LNCAP (cell line): ENCODE measurements at regions not wholly inside any gene's neighbourhood (a gene's known extent, or its start where the extent isn't known, plus 50 kb on each side); places are given as distances from the start of the nearest gene placed in this dataset.

Experiments
- TF ChIP-seq, protein P1 (sequence below): fragments of 450-650 bp; IDR thresholded peaks from 2 replicates; pipeline ENCODE4 v1.5.1; 2017; ENCODE audit warnings: mild to moderate bottlenecking

GRCh38 chr10:129114588-129114987 lies 352.5 kb upstream of the MGMT start:
- TF ChIP-seq, protein P1, sequence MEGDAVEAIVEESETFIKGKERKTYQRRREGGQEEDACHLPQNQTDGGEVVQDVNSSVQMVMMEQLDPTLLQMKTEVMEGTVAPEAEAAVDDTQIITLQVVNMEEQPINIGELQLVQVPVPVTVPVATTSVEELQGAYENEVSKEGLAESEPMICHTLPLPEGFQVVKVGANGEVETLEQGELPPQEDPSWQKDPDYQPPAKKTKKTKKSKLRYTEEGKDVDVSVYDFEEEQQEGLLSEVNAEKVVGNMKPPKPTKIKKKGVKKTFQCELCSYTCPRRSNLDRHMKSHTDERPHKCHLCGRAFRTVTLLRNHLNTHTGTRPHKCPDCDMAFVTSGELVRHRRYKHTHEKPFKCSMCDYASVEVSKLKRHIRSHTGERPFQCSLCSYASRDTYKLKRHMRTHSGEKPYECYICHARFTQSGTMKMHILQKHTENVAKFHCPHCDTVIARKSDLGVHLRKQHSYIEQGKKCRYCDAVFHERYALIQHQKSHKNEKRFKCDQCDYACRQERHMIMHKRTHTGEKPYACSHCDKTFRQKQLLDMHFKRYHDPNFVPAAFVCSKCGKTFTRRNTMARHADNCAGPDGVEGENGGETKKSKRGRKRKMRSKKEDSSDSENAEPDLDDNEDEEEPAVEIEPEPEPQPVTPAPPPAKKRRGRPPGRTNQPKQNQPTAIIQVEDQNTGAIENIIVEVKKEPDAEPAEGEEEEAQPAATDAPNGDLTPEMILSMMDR = no peak

GRCh38 chr10:129116371-129116770 lies 350.7 kb upstream of the MGMT start:
- TF ChIP-seq, protein P1 = no peak

DNA sequence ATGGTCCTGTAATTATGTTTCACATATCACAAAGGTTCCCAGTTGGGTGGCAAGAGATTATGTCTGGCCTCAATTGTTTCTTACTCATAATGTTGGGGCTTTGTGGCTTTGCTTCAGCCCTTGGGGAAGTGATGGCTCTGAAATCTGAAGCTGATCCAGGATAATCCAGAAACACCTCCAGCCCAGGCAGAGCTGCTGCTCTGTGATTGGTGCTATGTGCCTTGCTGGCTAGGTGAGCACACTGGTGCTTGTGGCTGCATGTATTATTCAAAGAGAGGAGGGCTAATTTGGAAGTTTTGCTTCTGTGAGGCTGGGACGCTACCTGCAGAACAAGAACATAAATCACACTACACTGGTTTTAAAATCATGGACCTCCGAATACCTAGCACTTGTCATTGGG lies 346.6 kb upstream of the MGMT start:
- TF ChIP-seq, protein P1 = no peak

DNA sequence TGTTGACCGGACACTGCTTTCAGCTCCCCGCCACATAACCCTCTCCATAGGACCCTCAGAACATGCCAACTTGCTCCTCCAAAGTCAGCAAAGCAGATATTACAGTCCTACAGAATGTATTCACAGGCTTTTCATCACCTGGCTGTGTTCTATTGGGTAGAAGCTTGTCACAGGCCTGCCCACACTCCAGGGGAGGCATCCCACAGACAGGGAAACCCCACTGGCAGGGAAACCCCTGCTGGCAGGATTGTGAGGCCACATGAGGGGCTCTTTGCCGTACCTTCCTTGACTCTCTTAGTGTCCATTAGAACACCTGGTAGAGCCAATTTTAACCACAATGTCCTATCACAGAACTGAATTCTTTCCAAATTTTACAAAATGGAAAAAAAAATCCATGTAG lies 344.2 kb upstream of the MGMT start:
- TF ChIP-seq, protein P1 = no peak

DNA sequence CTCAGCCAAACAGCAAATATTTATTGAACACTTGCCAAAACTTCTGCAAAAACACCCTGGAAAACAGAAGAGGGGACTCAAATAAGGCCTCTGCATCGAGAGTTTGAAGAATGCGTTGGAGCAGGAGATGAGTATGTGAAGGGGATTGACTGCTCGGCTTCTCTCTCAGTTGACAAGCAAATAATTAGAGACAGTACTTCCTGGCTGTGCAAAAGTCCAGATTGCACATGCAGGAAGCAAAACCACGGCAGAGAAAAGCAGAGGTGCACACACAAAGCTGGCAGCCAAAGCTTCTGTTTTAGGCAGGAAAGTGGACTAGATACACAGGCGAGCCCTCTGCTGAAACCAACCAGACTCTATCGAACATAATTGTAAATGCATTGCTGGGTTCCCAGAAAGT lies 343.6 kb upstream of the MGMT start:
- TF ChIP-seq, protein P1 = no peak

- TF ChIP-seq, protein P1 = no peak
Measured at GRCh38 chr10:129126982-129127381, 340.1 kb upstream of the MGMT start.

- TF ChIP-seq, protein P1 = no peak
Measured at GRCh38 chr10:129131457-129132132, 335.4 kb upstream of the MGMT start.

DNA sequence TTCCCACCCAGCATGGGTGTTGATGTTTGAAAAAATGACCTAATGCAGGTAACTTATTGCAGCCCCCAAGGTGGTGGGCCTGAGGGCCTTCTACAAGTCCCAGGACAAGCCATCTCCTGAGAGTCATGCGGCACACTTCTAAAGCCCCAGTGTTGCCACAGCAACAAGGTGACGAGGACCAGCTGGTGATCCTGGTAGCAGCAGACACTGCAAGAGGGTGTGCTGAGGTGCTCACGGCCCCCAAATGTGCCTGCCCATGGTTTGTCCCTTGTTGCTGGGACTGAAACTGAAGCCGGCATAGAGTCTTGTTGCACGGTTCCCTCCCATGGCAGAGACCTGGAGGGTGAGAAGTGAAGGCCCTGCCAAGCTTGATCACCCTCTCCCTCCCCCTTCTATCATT lies 333.2 kb upstream of the MGMT start:
- TF ChIP-seq, protein P1 = no peak
